ENCODE measurements at regions not wholly inside any gene's neighbourhood (a gene's known extent, or its start where the extent isn't known, plus 50 kb on each side); places are given as distances from the start of the nearest gene placed in this dataset.

DNA sequence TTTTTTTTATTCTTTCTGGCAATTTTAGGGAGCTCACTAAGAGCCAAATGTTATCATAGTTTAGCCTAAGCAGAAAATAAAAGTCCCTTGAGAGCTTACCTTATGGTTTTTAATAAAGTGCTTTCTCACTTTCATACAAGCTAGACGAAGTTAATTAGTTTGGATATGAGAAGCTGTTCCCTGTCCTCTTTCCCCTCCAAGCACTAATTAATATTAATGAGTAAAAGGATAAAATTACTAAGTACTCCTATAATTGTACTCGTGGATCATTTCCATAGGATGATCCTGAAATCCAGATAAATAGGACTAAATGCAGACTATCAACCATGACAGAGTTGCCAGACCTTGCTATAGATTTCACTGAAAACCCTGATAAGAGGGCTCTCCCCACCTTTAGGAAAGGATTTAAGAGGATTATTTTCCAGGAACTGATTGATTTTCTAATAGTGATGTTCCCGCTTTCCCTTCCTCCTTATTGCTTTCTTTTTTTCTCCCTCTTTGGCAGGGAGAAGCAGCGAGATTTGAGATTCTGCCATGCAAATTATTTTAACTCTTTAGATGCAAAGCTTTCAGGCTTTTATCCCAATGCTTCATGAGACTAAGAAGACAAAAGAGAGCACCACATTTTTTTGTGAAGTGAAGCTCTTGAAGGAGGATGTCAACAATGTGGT is 58.3 kb upstream of the HECW1 start:
- H3K9ac ChIP-seq (ENCODE audit: extremely low read depth, insufficient read length, low read length): no peak overlapping the region
- no peak overlapping the region for H2BK20ac ChIP-seq (ENCODE audit: low read depth, low read length, poor library complexity, severe bottlenecking)
- no peak for DNase-seq
- H4K20me1 ChIP-seq (ENCODE audit: control insufficient read depth, insufficient read depth, insufficient read length): no peaks in the 10 kb centered on the region
- no peak overlapping the region for H4K8ac ChIP-seq (replicated peaks; ENCODE audit: insufficient read length, low read depth, low read length)
- H3K23ac ChIP-seq (ENCODE audit: insufficient read length, low read depth, low read length): no peak overlapping the region
- H3K27me3 ChIP-seq (ENCODE audit: insufficient read depth, low read length): no peaks in the 10 kb centered on the region
- Mint-ChIP-seq H3K4me3 (no peak overlapping the region), H3K9me3 (peaks cover 6 to 11% of the 10 kb centered on the region in 2 experiments; a peak in 3 of 5 replicates), H3K36me3 (ENCODE audit: insufficient read depth in 1 of 3, low read depth in 3 of 3) (peaks cover 0 to 14% (median 2%) of the 10 kb centered on the region in 3 experiments; a peak in 4 of 7 replicates), H3K27me3 (ENCODE audit: low read depth) (no peaks in the 10 kb centered on the region), H3K27ac (peak overlapping the region; percentile 1 to 98 (median 88); a peak in 6 of 7 replicates), H3K4me1 (peaks cover 19 to 25% of the 10 kb centered on the region in 2 experiments)
- H3K79me1 ChIP-seq (ENCODE audit: insufficient read depth, low read depth, low read length, poor library complexity, severe bottlenecking): no peaks in the 10 kb centered on the region
- H2BK15ac ChIP-seq (ENCODE audit: low read depth, low read length): no peak overlapping the region
- H3K79me2 ChIP-seq (ENCODE audit: insufficient read depth, low read length): no peaks in the 10 kb centered on the region
- no peak overlapping the region for H4K5ac ChIP-seq (ENCODE audit: insufficient read length, low read depth, low read length)
- H3K23me2 ChIP-seq (ENCODE audit: insufficient read length, low read depth, low read length, poor library complexity, severe bottlenecking): no peaks in the 10 kb centered on the region
- no peak for TF ChIP-seq CTCF (conservative IDR thresholded peaks at IDR 0.05)
- no peak overlapping the region for H2BK120ac ChIP-seq (ENCODE audit: low read depth, low read length, poor library complexity, severe bottlenecking)
- no peak overlapping the region for H2AK5ac ChIP-seq (ENCODE audit: insufficient read length, low read length)
- H2AFZ ChIP-seq (ENCODE audit: low read length): peak overlapping the region; percentile 80
- no peak overlapping the region for H2BK5ac ChIP-seq (ENCODE audit: insufficient read length, low read length)
- H3K9me3 ChIP-seq (ENCODE audit: control insufficient read depth, low read depth, low read length): no peaks in the 10 kb centered on the region
- no peak overlapping the region for H3K56ac ChIP-seq (ENCODE audit: insufficient read length, low read depth, low read length)
- peaks cover 10% of the 10 kb centered on the region; the same call in 1 of the 2 replicates for H3K4me1 ChIP-seq (ENCODE audit: insufficient read depth, low read length)
- H3K27ac ChIP-seq (ENCODE audit: insufficient read length, low read depth, low read length): no peak overlapping the region
- no peak overlapping the region for H3K4ac ChIP-seq (ENCODE audit: low read depth, low read length)
- no peak overlapping the region for H3K18ac ChIP-seq (ENCODE audit: insufficient read length, low read depth, low read length)
- H4K91ac ChIP-seq (ENCODE audit: insufficient read length, low read depth, low read length): no peak overlapping the region
- H2BK12ac ChIP-seq (ENCODE audit: insufficient read length, low read depth, low read length): no peak overlapping the region
- H3T11ph ChIP-seq (ENCODE audit: low read length): peak overlapping the region; percentile 36
- no CpG with 5 or more reads among the region's 4 CpGs for WGBS (ENCODE audit: extremely low coverage, insufficient read length, low lambda C conversion rate)
- H3K4me2 ChIP-seq (ENCODE audit: insufficient read depth, insufficient read length, low read length): no peak overlapping the region
- no peak overlapping the region for H3K14ac ChIP-seq (ENCODE audit: insufficient read depth, low read length)

Data from H9 (cell line).